SJSA1 (cell line): ENCODE measurements at regions not wholly inside any gene's neighbourhood (a gene's known extent, or its start where the extent isn't known, plus 50 kb on each side); places are given as distances from the start of the nearest gene placed in this dataset.

ENCODE experiments used
- DNase-seq, 2 experiments: peaks; one replicate each; pipeline ENCODE4 v3.0.0-alpha.2; 2015 to 2020; ENCODE audit warnings: low spot score in 2 of 2, low read depth in 1 of 2
- H3K27ac ChIP-seq: fragments of 250-450 bp; sonication (Bioruptor Pico); 2 replicates; pipeline ENCODE4 v1.5.1; 2020; ENCODE audit warnings: mild to moderate bottlenecking, moderate library complexity
- H3K27me3 ChIP-seq: fragments of 250-450 bp; sonication (Bioruptor Pico); replicated peaks from 2 replicates; pipeline ENCODE4 v1.5.1; 2020; ENCODE audit warnings: mild to moderate bottlenecking, moderate library complexity
- H3K36me3 ChIP-seq: fragments of 250-450 bp; sonication (Bioruptor Pico); 2 replicates; pipeline ENCODE4 v1.5.1; 2020; ENCODE audit warnings: mild to moderate bottlenecking
- H3K4me1 ChIP-seq: fragments of 250-450 bp; sonication (Bioruptor Pico); replicated peaks from 2 replicates; pipeline ENCODE4 v1.6.1; 2021; ENCODE audit warnings: mild to moderate bottlenecking
- H3K4me3 ChIP-seq: fragments of 250-450 bp; sonication (Bioruptor Pico); 2 replicates; pipeline ENCODE4 v1.5.1; 2020; ENCODE audit warnings: mild to moderate bottlenecking
- H3K9me3 ChIP-seq: fragments of 250-450 bp; sonication (Bioruptor Pico); replicated peaks from 2 replicates; pipeline ENCODE4 v1.5.1; 2020; ENCODE audit warnings: mild to moderate bottlenecking

DNA sequence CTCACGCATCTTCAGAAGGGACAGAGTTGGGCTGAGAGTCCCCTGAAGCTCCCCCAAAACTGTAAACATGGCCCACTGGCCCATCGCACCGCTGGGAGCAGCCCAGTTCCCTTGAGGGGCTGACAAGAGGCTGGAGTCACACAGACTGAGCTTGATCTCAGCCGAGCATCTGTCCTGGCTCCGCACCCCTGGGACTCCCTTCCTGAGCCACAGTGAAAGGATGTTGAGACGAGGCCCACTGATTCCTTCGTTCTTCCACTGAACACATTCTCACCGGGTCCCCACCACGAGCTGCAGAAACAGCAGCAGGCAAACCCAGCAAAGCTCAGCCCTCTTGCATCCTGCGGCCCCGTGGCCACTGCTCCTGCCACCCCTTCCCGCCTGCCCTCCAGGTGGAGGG, 145.9 kb upstream of the CIBAR2 start:
- 0 out of 2 replicates have a peak, but pooled peaks cover 3% of the 10 kb centered on the region for H3K4me1 ChIP-seq
- H3K27ac ChIP-seq: no peak overlapping the region
- DNase-seq: no peak
- no peaks in the 10 kb centered on the region for H3K9me3 ChIP-seq
- H3K36me3 ChIP-seq: no peaks in the 10 kb centered on the region
- no peaks in the 10 kb centered on the region for H3K27me3 ChIP-seq
- H3K4me3 ChIP-seq: no peak overlapping the region

DNA sequence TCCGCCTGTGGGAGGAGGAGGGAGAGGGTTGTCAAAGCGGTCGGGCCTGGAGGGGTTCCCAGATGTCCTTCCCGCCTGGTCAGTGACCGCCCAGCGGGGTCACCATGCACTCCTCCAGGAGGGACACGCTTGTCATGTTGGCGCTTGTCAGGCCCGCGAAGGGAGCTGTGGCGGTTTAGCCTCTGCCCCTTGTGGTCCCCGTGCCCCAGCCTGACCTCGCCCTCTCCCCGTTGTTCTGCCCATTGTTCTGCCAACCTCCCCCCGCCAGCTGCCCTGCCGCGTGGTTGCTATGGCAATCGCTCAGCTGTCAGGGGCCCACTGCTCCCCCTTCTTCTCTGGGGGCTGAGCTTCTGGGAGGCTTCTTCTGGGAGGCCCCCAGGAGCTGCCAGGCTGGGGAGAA, 146.4 kb upstream of the CIBAR2 start:
- Histone ChIP-seq H3K9me3 (no peaks in the 10 kb centered on the region), H3K27ac (no peak overlapping the region), H3K4me1 (0 out of 2 replicates have a peak, but pooled peaks cover 3% of the 10 kb centered on the region), H3K4me3 (no peak overlapping the region), H3K36me3 (no peaks in the 10 kb centered on the region), H3K27me3 (no peaks in the 10 kb centered on the region)
- no peak for DNase-seq

DNA sequence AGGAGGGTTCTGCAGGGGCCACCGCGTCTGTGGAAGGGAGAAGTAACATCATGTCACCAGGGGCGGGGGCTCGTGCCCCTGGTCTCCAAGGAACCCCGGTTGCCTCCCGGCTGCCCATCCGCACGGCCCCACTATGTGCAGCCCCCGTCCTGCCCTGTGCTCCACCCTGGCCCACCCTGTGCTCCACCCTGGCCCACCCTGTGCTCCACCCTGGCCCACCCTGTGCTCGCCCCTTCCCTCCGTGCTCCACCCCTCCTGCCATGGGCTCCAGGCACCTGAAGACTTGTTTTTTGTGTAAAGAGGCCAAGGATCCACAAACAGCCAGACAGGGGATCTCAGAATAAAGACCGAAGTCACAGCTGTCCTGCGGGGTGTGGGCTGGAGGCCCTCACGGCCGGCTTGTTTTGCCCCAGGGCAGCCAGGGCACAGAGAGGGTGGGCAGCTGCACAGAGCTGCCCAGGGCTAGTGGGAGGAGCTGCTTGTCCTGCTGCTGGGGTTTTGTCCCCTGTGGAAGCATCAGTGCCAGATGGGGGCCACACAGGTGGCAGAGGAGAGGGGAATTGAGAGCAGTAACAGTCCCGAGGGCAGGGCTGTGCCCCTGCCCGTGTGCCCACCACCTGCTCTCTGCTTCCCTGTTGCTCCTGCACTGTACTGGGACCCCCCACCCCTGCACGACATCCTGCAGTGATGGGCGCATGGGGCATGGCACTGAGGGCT, 147.0 kb upstream of the CIBAR2 start:
- 0 out of 2 replicates have a peak, but pooled peaks cover 3% of the 10 kb centered on the region for H3K4me1 ChIP-seq
- H3K4me3 ChIP-seq: no peak overlapping the region
- H3K36me3 ChIP-seq: no peaks in the 10 kb centered on the region
- DNase-seq: no peak
- H3K9me3 ChIP-seq: no peaks in the 10 kb centered on the region
- no peaks in the 10 kb centered on the region for H3K27me3 ChIP-seq
- no peak overlapping the region for H3K27ac ChIP-seq

DNA sequence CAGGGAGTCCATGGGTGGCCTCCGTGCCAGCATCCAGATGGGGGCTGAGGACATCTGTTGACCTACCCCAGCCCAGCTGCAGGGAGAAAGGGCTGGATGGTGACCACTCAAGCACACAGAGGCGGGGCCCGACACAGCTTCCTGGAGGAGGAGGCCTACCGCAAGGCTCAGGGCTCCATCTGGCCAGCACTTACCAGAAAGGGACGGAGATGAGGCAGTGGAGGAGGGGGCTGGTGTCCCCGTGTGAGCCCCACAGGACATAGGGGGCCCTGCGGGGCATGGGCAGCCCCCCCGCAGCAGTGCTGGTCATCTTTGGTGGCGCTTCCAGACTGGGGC, 147.5 kb upstream of the CIBAR2 start:
- DNase-seq: no peak
- Histone ChIP-seq H3K27me3 (no peaks in the 10 kb centered on the region), H3K4me3 (no peak overlapping the region), H3K27ac (no peak overlapping the region), H3K36me3 (no peaks in the 10 kb centered on the region), H3K4me1 (0 out of 2 replicates have a peak, but pooled peaks cover 3% of the 10 kb centered on the region), H3K9me3 (no peaks in the 10 kb centered on the region)

DNA sequence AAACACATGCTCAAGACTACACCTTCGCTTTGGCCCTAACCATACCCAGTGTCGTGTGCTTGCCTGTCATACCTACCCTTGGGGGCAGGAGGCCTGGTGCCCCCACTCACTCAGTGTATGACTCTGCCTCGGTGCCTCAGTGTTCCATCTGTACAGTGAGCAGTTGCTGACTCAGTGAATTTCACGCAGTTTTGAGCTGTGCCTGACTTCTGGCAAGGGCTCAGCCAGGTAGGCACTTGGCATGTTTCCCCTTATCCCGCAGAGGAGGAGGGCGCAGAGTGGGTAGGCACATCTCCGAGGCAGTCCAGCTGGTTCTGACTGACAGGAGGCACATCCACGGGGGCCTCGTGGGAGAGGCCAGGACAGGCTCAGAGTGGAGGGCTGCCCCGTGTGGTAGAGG, 148.9 kb upstream of the CIBAR2 start:
- Histone ChIP-seq H3K4me3 (no peak overlapping the region), H3K27me3 (no peaks in the 10 kb centered on the region), H3K9me3 (no peaks in the 10 kb centered on the region), H3K36me3 (no peaks in the 10 kb centered on the region), H3K27ac (no peak overlapping the region), H3K4me1 (0 out of 2 replicates have a peak, but pooled peaks cover 3% of the 10 kb centered on the region)
- DNase-seq: no peak

DNA sequence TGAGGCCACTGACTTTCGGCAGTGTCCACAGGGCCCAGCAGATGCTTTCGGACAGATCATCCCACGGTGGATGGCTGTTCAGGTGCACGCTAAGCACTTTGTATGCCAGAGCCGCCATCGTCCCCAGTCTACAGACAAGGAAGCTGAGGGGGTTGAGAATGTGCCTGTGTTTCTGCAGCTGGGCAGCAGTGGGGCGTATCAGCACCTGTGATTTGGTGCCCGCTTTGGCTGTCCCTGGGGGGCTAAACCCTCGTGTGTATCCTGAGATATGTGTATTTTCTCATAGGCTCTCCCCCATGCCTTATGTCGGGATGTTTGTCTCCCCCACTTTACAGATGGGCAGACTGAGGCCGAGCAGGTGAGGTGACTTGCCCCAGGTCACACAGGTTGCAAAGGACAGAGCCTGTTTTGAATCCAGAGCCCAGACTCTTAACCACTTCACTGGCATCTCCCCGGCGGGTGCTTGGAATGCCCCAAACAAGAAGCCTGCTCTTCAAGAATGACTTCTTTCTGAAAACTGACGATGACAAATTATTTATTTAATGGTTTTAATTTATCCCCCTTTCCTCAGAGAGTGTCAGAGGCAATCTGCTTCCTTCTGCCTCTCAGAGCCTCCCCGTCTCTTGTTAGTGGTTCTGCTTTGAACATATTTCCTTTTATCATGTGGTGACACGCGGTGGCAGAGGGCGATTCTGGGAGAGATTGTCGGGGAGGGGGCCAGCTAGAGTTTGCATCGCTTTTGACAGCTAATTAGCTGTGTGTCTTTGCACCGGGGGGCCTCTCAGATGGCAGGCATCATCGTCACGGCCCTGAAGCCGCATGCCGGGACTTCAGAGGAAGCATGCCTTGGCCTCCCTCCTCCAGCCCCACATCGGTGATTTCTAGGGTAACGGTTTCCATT, 149.6 kb upstream of the CIBAR2 start:
- H3K4me1 ChIP-seq: 0 out of 2 replicates have a peak, but pooled peaks cover 3% of the 10 kb centered on the region
- H3K9me3 ChIP-seq: no peaks in the 10 kb centered on the region
- H3K27me3 ChIP-seq: no peaks in the 10 kb centered on the region
- H3K36me3 ChIP-seq: no peaks in the 10 kb centered on the region
- no peak overlapping the region for H3K27ac ChIP-seq
- no peak overlapping the region for H3K4me3 ChIP-seq
- DNase-seq: no peak

DNA sequence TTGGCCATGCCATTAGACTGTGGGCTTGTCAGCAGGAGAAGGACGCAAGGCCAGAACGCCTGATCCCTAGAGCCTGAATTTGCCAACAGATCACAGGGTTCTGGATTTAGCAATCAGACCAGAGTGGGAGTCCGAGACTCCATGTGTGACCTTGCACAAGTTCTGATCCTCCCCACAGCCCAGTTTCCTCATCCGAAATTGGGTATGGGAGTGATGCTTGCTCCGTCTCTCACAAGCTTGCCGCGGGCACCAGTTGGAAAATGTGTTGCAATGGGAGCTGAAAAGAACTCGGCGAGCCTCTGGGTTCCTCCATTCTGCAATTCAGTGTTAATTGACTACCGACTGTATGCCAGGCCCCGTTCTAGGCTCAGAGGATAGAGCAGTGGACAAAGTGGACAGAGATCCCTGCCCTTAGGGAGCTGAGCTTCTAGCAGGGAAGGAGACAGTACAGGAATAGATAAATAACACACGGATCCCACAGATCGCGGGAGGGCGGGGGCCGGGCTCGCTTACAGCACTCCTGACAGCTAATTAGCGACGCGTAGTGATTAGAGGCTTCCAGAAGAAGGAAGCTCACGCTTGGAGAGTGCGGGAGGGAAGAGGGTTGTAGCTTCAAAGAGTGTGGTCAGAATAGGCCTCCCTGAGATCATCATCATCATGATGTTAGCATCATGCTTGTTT, 150.4 kb upstream of the CIBAR2 start:
- Histone ChIP-seq H3K9me3 (no peaks in the 10 kb centered on the region), H3K4me1 (0 out of 2 replicates have a peak, but pooled peaks cover 3% of the 10 kb centered on the region), H3K27me3 (no peaks in the 10 kb centered on the region), H3K27ac (no peak overlapping the region), H3K36me3 (no peaks in the 10 kb centered on the region), H3K4me3 (no peak overlapping the region)
- no peak for DNase-seq

DNA sequence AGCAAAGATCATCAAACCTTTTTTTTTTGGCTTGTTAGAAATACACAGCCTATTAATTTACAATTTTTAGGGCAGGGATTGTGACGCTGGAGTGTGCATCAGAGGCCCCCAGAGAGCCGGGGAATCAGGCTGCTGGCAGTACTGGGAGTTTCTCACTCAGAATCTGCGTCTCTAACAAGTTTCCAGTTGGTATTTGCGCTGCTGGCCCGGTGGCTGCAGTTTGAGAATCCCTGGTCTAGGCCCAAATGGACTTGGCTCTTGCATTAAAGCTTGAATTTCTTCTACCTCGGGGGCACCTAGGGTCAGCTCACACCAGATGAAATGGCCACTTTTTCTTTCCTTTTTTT, 150.9 kb upstream of the CIBAR2 start:
- Histone ChIP-seq H3K4me3 (no peak overlapping the region), H3K27ac (no peak overlapping the region), H3K36me3 (no peaks in the 10 kb centered on the region), H3K27me3 (no peaks in the 10 kb centered on the region), H3K9me3 (no peaks in the 10 kb centered on the region), H3K4me1 (0 out of 2 replicates have a peak, but pooled peaks cover 3% of the 10 kb centered on the region)
- no peak for DNase-seq

DNA sequence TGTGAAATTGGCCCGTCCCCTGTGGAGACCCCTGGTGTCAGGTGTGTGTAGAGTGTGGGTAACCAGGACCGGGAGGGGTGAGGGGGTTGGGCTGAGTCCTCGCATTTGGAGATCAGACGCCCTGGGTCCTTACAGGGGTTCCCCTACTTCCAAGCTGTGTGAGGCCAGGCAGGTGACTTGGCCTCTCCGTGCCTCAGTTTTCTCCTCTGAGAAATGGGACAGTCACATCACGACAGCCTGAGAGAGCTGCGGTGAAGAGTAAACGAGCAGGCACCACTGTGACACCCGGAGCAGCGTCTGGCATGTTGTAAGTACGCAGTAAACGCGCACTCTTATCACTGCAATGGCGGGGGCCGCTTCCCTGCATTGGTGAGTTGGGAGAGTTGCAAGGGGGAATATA, 152.5 kb upstream of the CIBAR2 start:
- Histone ChIP-seq H3K4me3 (no peak overlapping the region), H3K27me3 (no peaks in the 10 kb centered on the region), H3K36me3 (no peaks in the 10 kb centered on the region), H3K9me3 (no peaks in the 10 kb centered on the region), H3K4me1 (0 out of 2 replicates have a peak, but pooled peaks cover 1% of the 10 kb centered on the region), H3K27ac (no peak overlapping the region)
- no peak for DNase-seq

DNA sequence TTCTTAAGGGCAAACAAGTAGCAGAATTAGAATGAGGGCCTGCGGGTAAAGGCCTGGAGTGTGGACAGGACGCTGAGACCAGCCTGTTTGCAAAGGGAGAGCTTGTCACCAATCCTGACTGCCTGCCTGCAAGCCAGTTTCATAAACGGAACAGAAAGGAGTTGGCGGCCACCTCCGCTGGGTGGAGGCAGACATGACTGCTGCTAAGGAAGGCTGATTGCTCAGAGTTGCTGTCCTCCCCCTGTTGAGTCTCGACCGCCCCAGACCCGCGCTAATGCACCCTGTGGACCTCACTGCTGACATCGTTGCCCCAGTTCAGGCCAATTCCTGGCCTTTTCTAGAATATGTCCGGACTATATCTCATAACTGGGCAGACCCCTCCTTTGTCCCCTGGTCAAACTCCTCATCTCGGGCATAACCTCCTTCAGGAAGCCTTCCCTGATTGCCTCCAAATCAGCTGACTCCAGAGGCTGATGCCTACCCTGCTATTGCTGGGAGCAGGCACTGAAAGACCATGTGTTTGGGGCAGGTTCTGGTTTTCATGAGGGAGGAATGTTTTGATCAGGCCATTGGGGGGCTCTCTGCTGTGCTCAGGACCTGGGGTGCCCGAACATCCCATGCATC, 153.0 kb upstream of the CIBAR2 start:
- Histone ChIP-seq H3K27ac (no peak overlapping the region), H3K4me1 (no peaks in the 10 kb centered on the region)

DNA sequence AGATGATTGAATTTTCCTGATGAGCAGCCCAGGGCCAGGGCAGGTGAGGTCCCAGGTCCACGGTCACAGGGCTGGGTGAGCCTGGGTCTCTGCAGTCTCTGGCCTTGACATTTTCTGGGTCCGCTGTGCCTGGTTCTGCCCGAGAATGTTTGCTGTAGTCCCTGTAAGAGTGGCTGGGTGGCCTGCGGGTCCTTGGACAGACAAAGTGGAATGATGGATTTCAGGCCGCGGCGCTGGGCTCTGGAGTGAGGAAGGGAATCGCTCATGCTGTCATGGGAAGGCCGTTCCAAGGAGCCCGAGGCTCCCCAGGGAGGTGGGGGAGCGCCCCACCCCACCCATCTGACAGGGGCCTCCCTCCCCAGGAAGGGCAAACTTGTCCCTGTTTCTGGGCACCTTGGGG, 153.5 kb upstream of the CIBAR2 start:
- no peaks in the 10 kb centered on the region for H3K4me1 ChIP-seq
- no peak overlapping the region for H3K4me3 ChIP-seq
- H3K36me3 ChIP-seq: no peaks in the 10 kb centered on the region
- no peak overlapping the region for H3K27ac ChIP-seq
- no peak for DNase-seq
- H3K9me3 ChIP-seq: no peaks in the 10 kb centered on the region
- H3K27me3 ChIP-seq: no peaks in the 10 kb centered on the region

More for the DNA sequence above, 153.0 kb upstream of the CIBAR2 start:
- Histone ChIP-seq H3K4me3 (no peak overlapping the region), H3K36me3 (no peaks in the 10 kb centered on the region), H3K9me3 (no peaks in the 10 kb centered on the region), H3K27me3 (no peaks in the 10 kb centered on the region)
- no peak for DNase-seq

DNA sequence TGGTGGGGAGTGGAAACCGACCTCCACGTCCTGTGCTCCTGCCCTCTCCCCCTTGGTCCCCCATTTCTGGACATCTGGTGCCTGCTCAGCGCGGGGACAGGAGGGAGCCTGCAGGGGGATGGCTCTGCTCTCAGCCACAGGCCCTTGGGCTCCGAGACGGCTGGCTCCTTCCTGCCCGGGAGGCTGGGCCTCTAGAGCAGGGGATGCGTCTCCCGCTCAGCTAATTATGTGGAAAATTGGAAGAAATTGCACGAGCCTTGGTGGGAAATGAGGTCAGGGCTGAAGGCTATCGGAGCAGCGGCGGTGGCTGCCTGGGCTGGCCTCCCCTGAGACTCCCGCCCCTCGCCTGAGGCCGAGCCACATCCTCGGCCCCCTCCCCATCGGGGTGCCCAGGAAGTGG, 154.6 kb upstream of the CIBAR2 start:
- H3K27ac ChIP-seq: no peak overlapping the region
- H3K36me3 ChIP-seq: no peaks in the 10 kb centered on the region
- H3K4me1 ChIP-seq: no peaks in the 10 kb centered on the region
- DNase-seq: no peak
- no peaks in the 10 kb centered on the region for H3K27me3 ChIP-seq
- no peak overlapping the region for H3K4me3 ChIP-seq
- no peaks in the 10 kb centered on the region for H3K9me3 ChIP-seq

DNA sequence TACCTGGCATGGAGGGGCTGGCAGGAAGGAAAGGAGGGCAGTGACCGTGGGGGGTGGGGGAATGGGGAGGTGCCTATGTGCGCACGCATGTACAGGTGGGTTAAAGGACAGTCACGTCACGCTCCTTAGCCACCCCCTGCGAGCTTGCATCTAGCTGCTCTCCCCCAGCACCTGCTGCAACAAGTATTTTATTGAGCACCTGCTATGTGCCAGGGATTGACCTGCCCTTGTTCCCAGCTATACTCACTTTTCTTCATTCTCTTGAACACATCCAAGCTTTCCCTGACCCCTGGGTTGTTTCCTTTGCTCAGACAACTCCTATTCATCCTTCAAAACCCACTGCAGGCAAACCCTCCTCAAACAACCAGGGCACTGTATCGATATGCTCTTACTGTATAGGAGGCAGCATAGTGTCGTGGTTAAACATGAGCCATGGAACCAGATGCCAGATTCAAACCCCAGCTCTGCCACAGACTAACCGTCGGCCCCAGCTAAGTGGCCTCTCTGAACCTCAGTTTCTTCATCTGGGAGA, 155.2 kb upstream of the CIBAR2 start:
- Histone ChIP-seq H3K36me3 (no peaks in the 10 kb centered on the region), H3K9me3 (no peaks in the 10 kb centered on the region), H3K4me3 (no peak overlapping the region), H3K27me3 (no peaks in the 10 kb centered on the region), H3K27ac (no peak overlapping the region), H3K4me1 (no peaks in the 10 kb centered on the region)
- no peak for DNase-seq
